Thyroid gland (tissue), 4 donors: ENCODE measurements at regions not wholly inside any gene's neighbourhood (a gene's known extent, or its start where the extent isn't known, plus 50 kb on each side); places are given as distances from the start of the nearest gene placed in this dataset.

Experiments used
- DNase-seq, 2 donors: peaks; one replicate each; pipeline ENCODE4 v3.0.0-alpha.2; 2019
- H3K27ac ChIP-seq, 3 donors: fragments of 200-600 bp; sonication (generic); 1 replicate in 2 of 3; 2 replicates in 1 of 3; pipeline ENCODE4 v1.5.1; 2016 to 2019; ENCODE audit warnings: mild to moderate bottlenecking in 1 of 3, moderate library complexity in 1 of 3
- H3K27me3 ChIP-seq: fragments of 200-600 bp; sonication (generic); one replicate; pipeline ENCODE4 v1.5.1; 2019
- H3K36me3 ChIP-seq, 2 donors: fragments of 200-600 bp; sonication (generic); one replicate each; pipeline ENCODE4 v1.5.1; 2016 to 2019
- H3K4me1 ChIP-seq, 2 donors: fragments of 200-600 bp; sonication (generic); one replicate each; pipeline ENCODE4 v1.5.1; 2017 to 2019
- H3K4me3 ChIP-seq, 3 donors: fragments of 200-600 bp; sonication (generic); replicated peaks in 1 of 3; 1 replicate in 2 of 3; 2 replicates in 1 of 3; pipeline ENCODE4 v1.5.1; 2016; ENCODE audit warnings: mild to moderate bottlenecking in 1 of 3
- H3K9me3 ChIP-seq: fragments of 200-600 bp; sonication (generic); one replicate; pipeline ENCODE4 v1.5.1; 2017
- CTCF ChIP-seq, 6 experiments: fragments of 200-600 bp in 3 of 6; fragments of 450-650 bp in 3 of 6; sonication (generic) in 3 of 6; IDR thresholded peaks; one replicate each; pipeline ENCODE4 v1.5.1; 2016 to 2019; ENCODE audit warnings: antibody characterized with exemption in 6 of 6, mild to moderate bottlenecking in 2 of 6, inconsistent platforms in 1 of 6, moderate library complexity in 1 of 6
- POLR2A ChIP-seq, 2 donors: fragments of 450-650 bp; IDR thresholded peaks; one replicate each; pipeline ENCODE4 v1.6.1; 2017; ENCODE audit warnings: antibody characterized with exemption in 2 of 2, mild to moderate bottlenecking in 2 of 2, moderate library complexity in 1 of 2
- WGBS, 2 donors: methylation state at CpG; one replicate each; pipeline ENCODE4 v1.1.5; 2017; 5-methylcytosine and 5-hydroxymethylcytosine counted together
- intact Hi-C: fragments of 100-400 bp; cut with DNase I; formaldehyde crosslinking; loops from one replicate; pipeline ENCODE4 v1.15.1; 2023

GRCh38 chr1:208866386-208866955 lies 622.3 kb upstream of the PLXNA2 start:
- intact Hi-C loops: no loop called here
- Histone ChIP-seq H3K4me1 (no peaks in the 10 kb centered on the region), H3K36me3 (no peaks in the 10 kb centered on the region), H3K27me3 (no peaks in the 10 kb centered on the region), H3K4me3 (no peak overlapping the region), H3K27ac (no peak overlapping the region), H3K9me3 (no peaks in the 10 kb centered on the region)
- WGBS, 2 donors: 94 to 95% methylated on average over 3 of the region's 3 CpGs
- TF ChIP-seq POLR2A (IDR thresholded peaks at IDR 0.05) (no peak), CTCF (IDR thresholded peaks at IDR 0.05) (no peak)
- DNase-seq: no peak

- H3K4me3 ChIP-seq: no peak overlapping the region
Measured at GRCh38 chr1:208868554-208868953, 624.4 kb upstream of the PLXNA2 start.

GRCh38 chr1:208874915-208875314 lies 630.7 kb upstream of the PLXNA2 start:
- 86% methylated on average over 1 of the region's 1 CpG for WGBS, 2 donors
- no peak for TF ChIP-seq POLR2A (IDR thresholded peaks at IDR 0.05)
- no peak for TF ChIP-seq CTCF (IDR thresholded peaks at IDR 0.05)
- DNase-seq: no peak
- Histone ChIP-seq H3K9me3 (no peaks in the 10 kb centered on the region), H3K36me3 (no peaks in the 10 kb centered on the region), H3K4me3 (no peak overlapping the region), H3K4me1 (no peaks in the 10 kb centered on the region), H3K27me3 (no peaks in the 10 kb centered on the region), H3K27ac (no peak overlapping the region)
- intact Hi-C loops: no loop called here

More at GRCh38 chr1:208868554-208868953, 624.4 kb upstream of the PLXNA2 start:
- WGBS, 2 donors: 61 to 87% methylated on average over 2 of the region's 2 CpGs
- TF ChIP-seq CTCF (IDR thresholded peaks at IDR 0.05): no peak
- no peak for TF ChIP-seq POLR2A (IDR thresholded peaks at IDR 0.05)
- DNase-seq: no peak
- H3K36me3 ChIP-seq: no peaks in the 10 kb centered on the region
- no peaks in the 10 kb centered on the region for H3K9me3 ChIP-seq
- H3K27me3 ChIP-seq: no peaks in the 10 kb centered on the region
- H3K4me1 ChIP-seq: no peaks in the 10 kb centered on the region
- H3K27ac ChIP-seq: no peak overlapping the region
- intact Hi-C loops: no loop called here

GRCh38 chr1:208879022-208879421 lies 634.8 kb upstream of the PLXNA2 start:
- WGBS, 2 donors: 79 to 80% methylated on average over 3 of the region's 3 CpGs
- no peaks in the 10 kb centered on the region for H3K27me3 ChIP-seq
- no peak for TF ChIP-seq CTCF (IDR thresholded peaks at IDR 0.05)

GRCh38 chr1:208880433-208881100 lies 636.4 kb upstream of the PLXNA2 start:
- 71 to 81% methylated on average over 2 of the region's 2 CpGs for WGBS, 2 donors
- no peaks in the 10 kb centered on the region for H3K9me3 ChIP-seq

More at GRCh38 chr1:208879022-208879421, 634.8 kb upstream of the PLXNA2 start:
- H3K4me3 ChIP-seq: no peak overlapping the region
- H3K9me3 ChIP-seq: no peaks in the 10 kb centered on the region
- no peak overlapping the region for H3K27ac ChIP-seq
- no peak for DNase-seq
- no peaks in the 10 kb centered on the region for H3K36me3 ChIP-seq
- intact Hi-C loops: no loop called here
- no peaks in the 10 kb centered on the region for H3K4me1 ChIP-seq

More at GRCh38 chr1:208880433-208881100, 636.4 kb upstream of the PLXNA2 start:
- intact Hi-C loops: no loop called here
- Histone ChIP-seq H3K27ac (no peak overlapping the region), H3K4me3 (no peak overlapping the region), H3K36me3 (no peaks in the 10 kb centered on the region), H3K4me1 (no peaks in the 10 kb centered on the region), H3K27me3 (no peaks in the 10 kb centered on the region)
- DNase-seq: no peak
- TF ChIP-seq POLR2A (IDR thresholded peaks at IDR 0.05): no peak
- TF ChIP-seq CTCF (IDR thresholded peaks at IDR 0.05): no peak
